BJ (cell line): ENCODE measurements at regions not wholly inside any gene's neighbourhood (a gene's known extent, or its start where the extent isn't known, plus 50 kb on each side); places are given as distances from the start of the nearest gene placed in this dataset. TPM values are rescaled to one million over a fixed set of nuclear protein-coding genes. Genes with fewer than 3 reads are reported as not detected.

ENCODE experiments used
- CTCF ChIA-PET: fragments of 350-600 bp; formaldehyde crosslinking; extraction: SDS; loops from one replicate; lab custom pipeline; 2021; ENCODE audit warnings: antibody characterized with exemption, inconsistent platforms; lab: Yijun Ruan, JAX
- POLR2A ChIA-PET: fragments of 300-600 bp; sonication (Branson Sonifier 250); formaldehyde crosslinking; extraction: SDS; loops from one replicate; lab custom pipeline; 2021; ENCODE audit warnings: antibody characterized with exemption; lab: Charles Lee
- DNase-seq: peaks from one replicate; pipeline ENCODE4 v3.0.0-alpha.2; 2011; ENCODE audit warnings: low read depth
- H3K27me3 ChIP-seq: 2 replicates; pipeline ENCODE4 v1.6.0; 2011; ENCODE audit warnings: low read length; ENCODE audit not compliant: control insufficient read depth, insufficient read depth
- H3K36me3 ChIP-seq: 2 replicates; pipeline ENCODE4 v1.5.1; 2011; ENCODE audit warnings: low read length; ENCODE audit not compliant: control insufficient read depth, insufficient read depth
- H3K4me3 ChIP-seq: 2 replicates; pipeline ENCODE4 v1.5.1; 2011; ENCODE audit warnings: low read depth, mild to moderate bottlenecking, control low read depth, low read length
- CTCF ChIP-seq: IDR thresholded peaks from 2 replicates; pipeline ENCODE4 v1.5.1; 2011; ENCODE audit warnings: low read depth, mild to moderate bottlenecking, control low read depth, inconsistent platforms, low read length, moderate library complexity; ENCODE audit not compliant: insufficient read depth
- small RNA-seq: library from RNA; depleted of rRNA; stranded (forward); fragments of <200 nt; gene quantifications from one replicate; pipeline ENCODE3, GENCODE V24; 2012; ENCODE audit warnings: low replicate concordance, low read depth; ENCODE audit not compliant: insufficient read length

GRCh38 chr6:163630096-163630495, 215.6 kb downstream of the QKI start:
- no peak overlapping the region for H3K4me3 ChIP-seq
- POLR2A ChIA-PET: no interaction called here
- no peak for DNase-seq
- no peaks in the 10 kb centered on the region for H3K27me3 ChIP-seq
- CTCF ChIA-PET: no interaction called here
- H3K36me3 ChIP-seq: no peaks in the 10 kb centered on the region
- no peak for TF ChIP-seq CTCF

Small RNA genes lying in the stretch of these regions (small RNA-seq; reads per million reads assigned to genes)
- gene RN7SL366P: not detected
